Testis (tissue), 2 donors: ENCODE measurements at regions not wholly inside any gene's neighbourhood (a gene's known extent, or its start where the extent isn't known, plus 50 kb on each side); places are given as distances from the start of the nearest gene placed in this dataset.

Experiments used
- POLR2A ChIP-seq: fragments of 450-650 bp; IDR thresholded peaks from one replicate; pipeline ENCODE4 v1.6.1; 2017; ENCODE audit warnings: antibody characterized with exemption, mild to moderate bottlenecking, moderate library complexity
- TF ChIP-seq, protein P1 (sequence below), 3 experiments: fragments of 450-650 bp in 2 of 3; fragments of 200-600 bp in 1 of 3; sonication (generic) in 1 of 3; IDR thresholded peaks; one replicate each; pipeline ENCODE4 v1.5.1; 2016 to 2019; ENCODE audit warnings: antibody characterized with exemption in 3 of 3, mild to moderate bottlenecking in 2 of 3, moderate library complexity in 1 of 3

GRCh38 chr7:69134316-69134715, 464.0 kb upstream of the AUTS2 start:
- TF ChIP-seq, protein P1, sequence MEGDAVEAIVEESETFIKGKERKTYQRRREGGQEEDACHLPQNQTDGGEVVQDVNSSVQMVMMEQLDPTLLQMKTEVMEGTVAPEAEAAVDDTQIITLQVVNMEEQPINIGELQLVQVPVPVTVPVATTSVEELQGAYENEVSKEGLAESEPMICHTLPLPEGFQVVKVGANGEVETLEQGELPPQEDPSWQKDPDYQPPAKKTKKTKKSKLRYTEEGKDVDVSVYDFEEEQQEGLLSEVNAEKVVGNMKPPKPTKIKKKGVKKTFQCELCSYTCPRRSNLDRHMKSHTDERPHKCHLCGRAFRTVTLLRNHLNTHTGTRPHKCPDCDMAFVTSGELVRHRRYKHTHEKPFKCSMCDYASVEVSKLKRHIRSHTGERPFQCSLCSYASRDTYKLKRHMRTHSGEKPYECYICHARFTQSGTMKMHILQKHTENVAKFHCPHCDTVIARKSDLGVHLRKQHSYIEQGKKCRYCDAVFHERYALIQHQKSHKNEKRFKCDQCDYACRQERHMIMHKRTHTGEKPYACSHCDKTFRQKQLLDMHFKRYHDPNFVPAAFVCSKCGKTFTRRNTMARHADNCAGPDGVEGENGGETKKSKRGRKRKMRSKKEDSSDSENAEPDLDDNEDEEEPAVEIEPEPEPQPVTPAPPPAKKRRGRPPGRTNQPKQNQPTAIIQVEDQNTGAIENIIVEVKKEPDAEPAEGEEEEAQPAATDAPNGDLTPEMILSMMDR (IDR thresholded peaks at IDR 0.05): no peak
- TF ChIP-seq POLR2A: no peak
